ENCODE measurements at regions not wholly inside any gene's neighbourhood (a gene's known extent, or its start where the extent isn't known, plus 50 kb on each side); places are given as distances from the start of the nearest gene placed in this dataset. TPM values are rescaled to one million over a fixed set of nuclear protein-coding genes. Genes with fewer than 3 reads are reported as not detected.

DNA sequence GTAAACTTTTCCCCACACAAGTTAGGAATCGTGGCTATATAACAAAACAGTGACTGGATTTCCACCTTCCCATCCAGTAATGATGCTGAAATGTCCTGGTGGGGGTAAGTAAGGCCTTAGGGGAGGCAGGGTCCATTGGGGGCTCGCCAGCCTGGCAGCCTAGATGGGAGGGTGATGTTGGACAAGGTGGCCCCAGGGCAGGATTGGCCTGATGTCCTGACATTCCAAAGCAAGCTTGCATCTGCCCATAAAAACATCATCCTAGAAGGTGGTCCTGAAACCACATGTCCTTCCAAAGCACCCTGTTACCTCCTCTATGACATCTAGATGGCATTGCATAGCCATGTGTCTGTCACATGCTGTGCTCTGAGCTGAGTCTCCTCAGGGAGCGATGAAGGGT, 54.1 kb upstream of the RAB6C start:
- no peak for DNase-seq (ENCODE audit: low read depth in 2 of 3, low spot score in 2 of 3)

- no peak for DNase-seq (ENCODE audit: low read depth in 2 of 3, low spot score in 2 of 3)
These were observed 51.8 kb upstream of the RAB6C start for GRCh38 chr2:129927696-129928095.

DNA sequence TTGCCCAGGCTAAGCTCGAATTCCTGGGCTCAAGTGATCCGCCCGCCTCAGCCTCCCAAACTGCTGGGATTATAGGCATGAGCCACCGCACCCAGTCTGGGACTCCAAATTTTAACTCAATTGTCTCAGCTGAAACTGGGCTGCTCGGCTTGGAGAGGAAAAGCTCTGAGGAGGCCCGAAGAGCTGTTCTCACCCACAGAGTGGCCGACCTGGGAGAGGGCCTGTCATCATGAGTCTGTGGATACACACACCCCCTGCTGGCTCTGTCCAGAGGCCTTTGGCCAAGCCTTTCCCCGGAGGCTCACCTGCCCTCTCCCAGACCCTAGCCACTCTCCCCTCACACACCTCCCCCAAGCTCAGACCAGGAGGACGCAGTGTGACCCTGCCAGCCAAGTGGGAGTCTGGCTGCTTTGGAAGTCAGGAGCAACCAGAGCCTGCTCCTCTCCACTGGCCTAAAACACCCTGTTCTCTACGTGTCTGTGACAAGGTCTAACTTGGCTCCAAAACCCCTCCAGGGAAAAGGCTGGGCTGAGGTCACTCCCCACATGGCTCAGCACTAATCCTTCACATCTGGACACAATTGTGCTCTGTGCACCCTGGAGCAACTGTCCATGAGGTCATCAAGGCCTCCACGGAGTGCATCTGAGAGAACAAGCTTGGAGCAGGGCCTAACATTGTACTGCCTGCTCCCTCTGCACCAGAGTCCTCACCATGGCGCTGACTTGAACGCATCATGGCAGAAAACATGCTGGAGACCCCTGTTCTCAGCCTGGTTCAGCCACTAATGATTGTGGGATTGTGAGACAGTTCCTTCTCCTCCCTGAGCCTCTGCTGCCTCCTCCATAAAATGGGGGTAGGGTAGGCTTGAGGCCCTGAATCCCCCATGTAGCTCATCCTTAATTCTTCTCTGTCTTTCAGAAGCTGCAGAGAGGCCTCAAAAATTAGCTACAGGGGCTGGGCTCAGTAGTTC, 49.9 kb upstream of the RAB6C start:
- no peak for DNase-seq (ENCODE audit: low read depth in 2 of 3, low spot score in 2 of 3)

Small RNA genes lying in the stretch of these regions (small RNA-seq; reads per million reads assigned to genes)
- gene RNA5SP103 = not detected

All from hematopoietic multipotent progenitor cell (in vitro differentiated cells).